Mesendoderm (in vitro differentiated cells): ENCODE measurements at regions not wholly inside any gene's neighbourhood (a gene's known extent, or its start where the extent isn't known, plus 50 kb on each side); places are given as distances from the start of the nearest gene placed in this dataset.

ENCODE experiments used
- DNase-seq: peaks from one replicate; pipeline ENCODE4 v3.0.0; 2013
- H2AK5ac ChIP-seq: 2 replicates; pipeline ENCODE4 v1.6.1; 2013; ENCODE audit warnings: low read length, inconsistent platforms
- H2BK120ac ChIP-seq: 2 replicates; pipeline ENCODE4 v1.6.1; 2013; ENCODE audit warnings: low read depth, mild to moderate bottlenecking, low read length, moderate library complexity, mixed read lengths
- H2BK15ac ChIP-seq: replicated peaks from 2 replicates; pipeline ENCODE4 v1.6.1; 2013; ENCODE audit warnings: low read depth, mild to moderate bottlenecking, moderate library complexity
- H2BK5ac ChIP-seq: 2 replicates; pipeline ENCODE4 v1.6.1; 2013; ENCODE audit warnings: low read length, inconsistent platforms
- H3K18ac ChIP-seq: 2 replicates; pipeline ENCODE4 v1.6.1; 2013; ENCODE audit warnings: mild to moderate bottlenecking, low read length, mixed read lengths
- H3K23ac ChIP-seq: one replicate; pipeline ENCODE4 v1.6.1; 2013; ENCODE audit warnings: low read length
- H3K27ac ChIP-seq: 2 replicates; pipeline ENCODE4 v1.5.1; 2013; ENCODE audit warnings: low read depth, mild to moderate bottlenecking, inconsistent platforms, low read length, moderate library complexity
- H3K27me3 ChIP-seq: 2 replicates; pipeline ENCODE4 v1.6.1; 2013; ENCODE audit warnings: low read length, control low read depth, mild to moderate bottlenecking, inconsistent platforms; ENCODE audit not compliant: insufficient read depth, poor library complexity
- H3K36me3 ChIP-seq: 2 replicates; pipeline ENCODE4 v1.6.1; 2013; ENCODE audit warnings: low read length, inconsistent platforms; ENCODE audit not compliant: control insufficient read depth, insufficient read depth
- H3K4ac ChIP-seq: one replicate; pipeline ENCODE4 v1.6.1; 2013; ENCODE audit warnings: low read depth, mild to moderate bottlenecking, low read length, moderate library complexity
- H3K4me1 ChIP-seq: 2 replicates; pipeline ENCODE4 v1.6.1; 2013; ENCODE audit warnings: low read depth, low read length, inconsistent platforms; ENCODE audit not compliant: control insufficient read depth
- H3K4me2 ChIP-seq: 2 replicates; pipeline ENCODE4 v1.6.1; 2013; ENCODE audit warnings: low read length
- H3K4me3 ChIP-seq: 2 replicates; pipeline ENCODE4 v1.5.1; 2013; ENCODE audit warnings: mild to moderate bottlenecking, low read length
- H3K56ac ChIP-seq: one replicate; pipeline ENCODE4 v1.6.1; 2013; ENCODE audit warnings: low read length
- H3K79me1 ChIP-seq: 2 replicates; pipeline ENCODE4 v1.6.1; 2013; ENCODE audit warnings: low read length, inconsistent platforms
- H3K79me2 ChIP-seq: 2 replicates; pipeline ENCODE4 v1.6.1; 2013; ENCODE audit warnings: mild to moderate bottlenecking, low read length; ENCODE audit not compliant: control insufficient read depth, insufficient read depth
- H3K9ac ChIP-seq: 2 replicates; pipeline ENCODE4 v1.6.1; 2013; ENCODE audit warnings: low read length, inconsistent platforms
- H4K5ac ChIP-seq: one replicate; pipeline ENCODE4 v1.6.1; 2013; ENCODE audit warnings: low read length
- H4K8ac ChIP-seq: one replicate; pipeline ENCODE4 v1.6.1; 2013; ENCODE audit warnings: low read depth, mild to moderate bottlenecking, control low read depth, low read length, moderate library complexity
- WGBS: extraction: QIAGEN DNeasy Blood & Tissue Kit; methylation state at CpG from one replicate; pipeline ENCODE4 v1.1.7; 2013; ENCODE audit warnings: low lambda C conversion rate, missing lambda C conversion rate; ENCODE audit not compliant: insufficient coverage; ENCODE audit errors: extremely low coverage; 5-methylcytosine and 5-hydroxymethylcytosine counted together

DNA sequence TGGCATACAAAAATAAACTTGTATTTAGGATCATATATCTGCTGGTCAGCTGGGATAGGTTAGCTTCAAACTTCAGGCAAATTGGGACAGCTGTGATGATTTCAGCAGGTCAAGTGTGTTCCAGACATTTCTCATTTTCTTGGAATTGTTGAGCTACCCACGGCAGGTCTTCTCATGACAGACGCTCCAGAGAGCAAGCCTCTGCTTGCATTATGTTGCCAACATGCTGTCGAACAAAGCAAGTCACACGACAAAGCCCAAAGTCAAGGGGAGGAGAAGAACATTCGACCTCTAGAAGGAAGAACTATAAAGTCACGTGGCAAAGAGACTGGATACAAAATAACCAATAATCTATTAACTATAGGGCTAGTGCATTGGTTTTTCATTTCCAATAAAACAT is 103.5 kb downstream of the RAB18 start:
- H3K4me2 ChIP-seq, result no peak overlapping the region
- no CpG with 5 or more reads among the region's 6 CpGs for WGBS

GRCh38 chr10:27611236-27611635 is 107.1 kb downstream of the RAB18 start:
- no peak overlapping the region for H3K4me3 ChIP-seq
- no peak overlapping the region for H3K4me2 ChIP-seq
- H2BK120ac ChIP-seq, result no peak overlapping the region
- H3K23ac ChIP-seq, result no peak overlapping the region
- H3K9ac ChIP-seq, result no peak overlapping the region
- no peaks in the 10 kb centered on the region for H3K79me2 ChIP-seq
- no peaks in the 10 kb centered on the region for H3K36me3 ChIP-seq
- no peak overlapping the region for H3K56ac ChIP-seq
- H4K5ac ChIP-seq, result no peak overlapping the region
- no peak overlapping the region for H3K4ac ChIP-seq
- H2BK15ac ChIP-seq, result no peak overlapping the region
- peaks cover 4% of the 10 kb centered on the region for H3K4me1 ChIP-seq
- peaks cover 2% of the 10 kb centered on the region for H3K27me3 ChIP-seq
- H2BK5ac ChIP-seq, result no peak overlapping the region
- H3K27ac ChIP-seq, result no peak overlapping the region
- H3K79me1 ChIP-seq, result no peaks in the 10 kb centered on the region
- no peak for DNase-seq
- H3K18ac ChIP-seq, result no peak overlapping the region
- WGBS, result no CpG with 5 or more reads among the region's 3 CpGs
- H2AK5ac ChIP-seq, result no peak overlapping the region
- H4K8ac ChIP-seq, result no peak overlapping the region

More for the DNA sequence above, 103.5 kb downstream of the RAB18 start:
- no peaks in the 10 kb centered on the region for H3K79me1 ChIP-seq
- no peak overlapping the region for H3K27ac ChIP-seq
- H3K23ac ChIP-seq, result no peak overlapping the region
- H2AK5ac ChIP-seq, result no peak overlapping the region
- H3K79me2 ChIP-seq, result no peaks in the 10 kb centered on the region
- H4K8ac ChIP-seq, result no peak overlapping the region
- no peak overlapping the region for H2BK15ac ChIP-seq
- H2BK5ac ChIP-seq, result no peak overlapping the region
- no peak overlapping the region for H3K9ac ChIP-seq
- H3K4ac ChIP-seq, result no peak overlapping the region
- no peak for DNase-seq
- no peak overlapping the region for H3K56ac ChIP-seq
- no peak overlapping the region for H3K4me3 ChIP-seq
- H3K4me1 ChIP-seq, result no peaks in the 10 kb centered on the region
- no peak overlapping the region for H4K5ac ChIP-seq
- H3K36me3 ChIP-seq, result no peaks in the 10 kb centered on the region
- H3K18ac ChIP-seq, result no peak overlapping the region
- no peak overlapping the region for H2BK120ac ChIP-seq
- H3K27me3 ChIP-seq, result peaks cover 2% of the 10 kb centered on the region

DNA sequence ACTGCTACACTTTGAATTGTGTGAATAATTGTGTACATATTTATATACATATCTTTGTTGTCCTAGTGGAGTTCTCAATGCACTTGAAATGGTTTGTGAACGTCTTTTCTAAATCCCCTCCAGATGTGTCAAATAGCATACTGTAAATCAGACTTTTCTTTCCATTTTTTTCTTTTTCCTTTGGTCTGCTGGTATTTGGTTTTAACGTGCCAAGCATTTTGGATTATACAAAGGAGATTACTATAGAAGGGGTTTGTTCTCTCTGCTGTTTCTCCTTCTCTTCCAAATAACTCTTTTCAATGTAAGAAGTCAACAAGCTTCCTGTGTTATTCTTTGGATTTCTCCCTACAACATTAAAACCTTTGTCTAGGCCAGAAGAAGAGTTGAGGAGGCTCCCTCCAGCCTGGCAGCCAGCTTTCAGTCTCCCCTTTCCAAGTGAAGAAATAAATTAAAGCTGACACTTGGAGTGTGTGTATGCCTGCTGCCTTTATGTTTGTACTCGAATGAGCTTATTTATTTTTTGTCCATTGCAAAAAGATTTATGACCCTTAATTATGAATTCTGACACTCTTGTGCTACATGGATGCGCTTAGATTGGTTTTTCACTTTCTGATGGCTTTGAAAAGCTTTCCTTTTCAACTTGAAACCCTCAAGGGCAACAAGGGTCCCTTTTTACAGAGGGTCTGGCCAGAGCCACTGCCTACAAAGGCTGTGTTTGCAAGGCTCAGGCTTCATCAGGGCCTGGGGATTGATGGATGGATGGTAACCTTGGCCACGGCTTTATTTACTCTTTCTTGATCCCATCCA is 107.8 kb downstream of the RAB18 start:
- H2BK5ac ChIP-seq, result no peak overlapping the region
- H3K18ac ChIP-seq, result no peak overlapping the region
- no peak overlapping the region for H3K4me3 ChIP-seq
- peaks cover 4% of the 10 kb centered on the region for H3K4me1 ChIP-seq
- no peak overlapping the region for H3K56ac ChIP-seq
- no peak overlapping the region for H2BK120ac ChIP-seq
- no peak overlapping the region for H3K23ac ChIP-seq
- H3K27me3 ChIP-seq, result peaks cover 2% of the 10 kb centered on the region
- no peak overlapping the region for H3K9ac ChIP-seq
- H3K4me2 ChIP-seq, result no peak overlapping the region
- no peak for DNase-seq
- H3K79me1 ChIP-seq, result no peaks in the 10 kb centered on the region
- no peaks in the 10 kb centered on the region for H3K36me3 ChIP-seq
- no peak overlapping the region for H3K4ac ChIP-seq
- no CpG with 5 or more reads among the region's 5 CpGs for WGBS
- H3K79me2 ChIP-seq, result no peaks in the 10 kb centered on the region
- H2BK15ac ChIP-seq, result no peak overlapping the region
- no peak overlapping the region for H4K8ac ChIP-seq
- no peak overlapping the region for H3K27ac ChIP-seq
- no peak overlapping the region for H2AK5ac ChIP-seq
- no peak overlapping the region for H4K5ac ChIP-seq

GRCh38 chr10:27612551-27613035 is 108.5 kb downstream of the RAB18 start:
- Histone ChIP-seq H3K79me1 (no peaks in the 10 kb centered on the region), H3K27ac (no peak overlapping the region), H3K4me2 (no peak overlapping the region), H2AK5ac (no peak overlapping the region), H3K18ac (no peak overlapping the region), H3K4me1 (peaks cover 4% of the 10 kb centered on the region), H3K4ac (no peak overlapping the region), H3K9ac (no peak overlapping the region), H2BK120ac (no peak overlapping the region), H2BK5ac (no peak overlapping the region), H3K4me3 (no peak overlapping the region), H3K36me3 (no peaks in the 10 kb centered on the region), H3K56ac (no peak overlapping the region), H2BK15ac (no peak overlapping the region), H3K79me2 (no peaks in the 10 kb centered on the region), H4K8ac (no peak overlapping the region), H3K23ac (no peak overlapping the region), H4K5ac (no peak overlapping the region), H3K27me3 (peaks cover under 1% of the 10 kb centered on the region)
- no peak for DNase-seq
- no CpG with 5 or more reads among the region's 6 CpGs for WGBS

DNA sequence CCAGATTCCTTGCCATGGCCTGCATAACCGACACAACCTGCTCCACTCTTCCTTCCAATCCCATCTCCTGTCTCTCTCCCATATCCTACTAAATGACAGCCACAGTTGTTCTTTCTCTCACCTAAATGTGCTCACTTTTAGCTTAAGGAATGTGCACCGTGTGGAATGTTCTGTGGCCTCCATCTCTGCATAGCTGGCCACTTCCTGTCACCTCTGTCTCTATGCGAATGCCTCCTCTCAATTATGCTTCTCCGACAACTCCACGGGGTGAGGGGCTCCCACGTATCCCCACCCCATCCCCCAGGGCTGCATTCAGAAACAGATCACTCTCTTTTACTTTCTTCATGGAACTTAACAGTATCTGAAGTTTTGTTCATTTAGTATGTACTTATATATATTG is 110.7 kb downstream of the RAB18 start:
- H3K18ac ChIP-seq, result no peak overlapping the region
- H3K4me1 ChIP-seq, result peaks cover 4% of the 10 kb centered on the region
- no peak overlapping the region for H2BK5ac ChIP-seq
- no peak overlapping the region for H4K8ac ChIP-seq
- H3K36me3 ChIP-seq, result no peaks in the 10 kb centered on the region
- H3K4me2 ChIP-seq, result no peak overlapping the region
- peak; percentile 75 for DNase-seq
- H3K9ac ChIP-seq, result no peak overlapping the region
- no peak overlapping the region for H3K4me3 ChIP-seq
- no peak overlapping the region for H2AK5ac ChIP-seq
- no peak overlapping the region for H2BK15ac ChIP-seq
- H3K79me2 ChIP-seq, result no peaks in the 10 kb centered on the region
- WGBS, result no CpG with 5 or more reads among the region's 6 CpGs
- no peak overlapping the region for H4K5ac ChIP-seq
- no peak overlapping the region for H3K4ac ChIP-seq
- no peak overlapping the region for H3K27ac ChIP-seq
- H3K79me1 ChIP-seq, result no peaks in the 10 kb centered on the region
- no peak overlapping the region for H3K56ac ChIP-seq
- H3K27me3 ChIP-seq, result no peaks in the 10 kb centered on the region
- H3K23ac ChIP-seq, result no peak overlapping the region
- no peak overlapping the region for H2BK120ac ChIP-seq
